ENCODE measurements at regions not wholly inside any gene's neighbourhood (a gene's known extent, or its start where the extent isn't known, plus 50 kb on each side); places are given as distances from the start of the nearest gene placed in this dataset.

DNA sequence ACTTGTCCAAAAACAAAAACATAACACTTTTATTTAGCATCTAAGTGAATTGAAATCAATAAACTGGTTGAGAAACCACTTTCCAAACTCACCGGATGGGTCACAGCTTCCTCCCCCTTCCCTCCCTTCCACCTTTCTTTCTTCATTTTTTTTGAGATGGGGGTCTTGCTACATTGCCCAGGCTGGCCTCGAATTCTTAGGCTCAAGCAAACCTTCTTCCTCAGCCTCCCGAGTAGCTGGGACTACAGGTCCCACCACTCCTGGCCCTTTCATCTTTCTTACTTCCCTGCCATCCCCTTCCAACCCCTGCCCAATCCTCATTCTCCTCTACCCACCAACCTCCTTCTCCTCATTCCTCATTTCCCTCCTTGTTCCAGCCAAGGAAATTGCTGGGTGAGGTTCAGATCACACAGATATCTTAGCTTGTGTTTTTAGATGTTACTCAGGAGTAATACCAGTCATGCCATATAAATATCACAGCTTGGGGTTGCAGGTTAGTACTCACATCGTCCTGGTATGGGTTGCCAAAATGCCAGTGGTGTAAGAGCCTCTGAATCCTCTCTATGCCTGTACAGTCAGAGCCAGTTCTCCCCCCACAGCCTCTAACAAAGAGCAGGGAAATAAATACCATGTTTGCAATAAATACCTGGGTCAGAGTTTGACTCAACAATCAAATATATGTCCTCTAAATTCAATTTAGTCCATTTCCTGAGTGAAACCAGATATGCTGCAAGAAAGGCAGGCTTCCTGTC lies 132.7 kb upstream of the NDUFV2 start:
- no peaks in the 10 kb centered on the region for H3K36me3 ChIP-seq
- DNase-seq (ENCODE audit: low spot score in 2 of 2), result no peak
- intact Hi-C loops (cut with DNase I; ENCODE audit: low total_unique reads), result loop anchor here (10.0 kb wide), 1 partner anchor 145 kb away; no protein-coding TSS in a partner anchor
- H3K4me3 ChIP-seq, result no peak overlapping the region
- TF ChIP-seq POLR2AphosphoS5 (IDR thresholded peaks at IDR 0.05), result no peak
- TF ChIP-seq POLR2A (IDR thresholded peaks at IDR 0.05), result no peak
- TF ChIP-seq, protein P1, sequence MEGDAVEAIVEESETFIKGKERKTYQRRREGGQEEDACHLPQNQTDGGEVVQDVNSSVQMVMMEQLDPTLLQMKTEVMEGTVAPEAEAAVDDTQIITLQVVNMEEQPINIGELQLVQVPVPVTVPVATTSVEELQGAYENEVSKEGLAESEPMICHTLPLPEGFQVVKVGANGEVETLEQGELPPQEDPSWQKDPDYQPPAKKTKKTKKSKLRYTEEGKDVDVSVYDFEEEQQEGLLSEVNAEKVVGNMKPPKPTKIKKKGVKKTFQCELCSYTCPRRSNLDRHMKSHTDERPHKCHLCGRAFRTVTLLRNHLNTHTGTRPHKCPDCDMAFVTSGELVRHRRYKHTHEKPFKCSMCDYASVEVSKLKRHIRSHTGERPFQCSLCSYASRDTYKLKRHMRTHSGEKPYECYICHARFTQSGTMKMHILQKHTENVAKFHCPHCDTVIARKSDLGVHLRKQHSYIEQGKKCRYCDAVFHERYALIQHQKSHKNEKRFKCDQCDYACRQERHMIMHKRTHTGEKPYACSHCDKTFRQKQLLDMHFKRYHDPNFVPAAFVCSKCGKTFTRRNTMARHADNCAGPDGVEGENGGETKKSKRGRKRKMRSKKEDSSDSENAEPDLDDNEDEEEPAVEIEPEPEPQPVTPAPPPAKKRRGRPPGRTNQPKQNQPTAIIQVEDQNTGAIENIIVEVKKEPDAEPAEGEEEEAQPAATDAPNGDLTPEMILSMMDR (IDR thresholded peaks at IDR 0.05), result no peak
- no peaks in the 10 kb centered on the region for H3K4me1 ChIP-seq
- no peaks in the 10 kb centered on the region for H3K27me3 ChIP-seq
- H3K27ac ChIP-seq, result no peak overlapping the region
- H3K9me3 ChIP-seq, result no peaks in the 10 kb centered on the region

DNA sequence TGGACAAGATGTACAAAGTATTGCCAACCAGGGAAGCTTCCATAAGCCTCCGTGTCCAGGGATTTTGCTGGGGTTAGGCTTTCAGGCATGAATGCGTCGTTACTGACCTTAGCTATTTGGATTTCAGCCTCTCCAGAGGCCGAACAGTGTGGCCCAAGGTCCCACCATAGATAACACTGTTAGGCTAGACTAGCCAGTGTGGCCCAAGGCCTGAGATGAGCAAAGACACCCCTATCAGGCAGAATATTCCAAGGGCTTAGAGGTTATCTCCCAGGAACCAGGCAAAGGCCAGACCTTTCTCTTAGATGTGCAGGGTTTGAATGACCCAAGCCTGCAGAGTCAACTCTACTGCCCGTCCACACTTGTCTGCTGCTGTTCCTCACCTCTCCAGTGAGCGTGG lies 131.7 kb upstream of the NDUFV2 start:
- H3K27ac ChIP-seq, result no peak overlapping the region
- DNase-seq (ENCODE audit: low spot score in 2 of 2), result no peak
- no peaks in the 10 kb centered on the region for H3K9me3 ChIP-seq
- H3K4me3 ChIP-seq, result no peak overlapping the region
- no peaks in the 10 kb centered on the region for H3K4me1 ChIP-seq
- intact Hi-C loops (cut with DNase I; ENCODE audit: low total_unique reads), result no loop called here
- H3K36me3 ChIP-seq, result no peaks in the 10 kb centered on the region
- TF ChIP-seq, protein P1 (IDR thresholded peaks at IDR 0.05), result no peak
- no peak for TF ChIP-seq POLR2A (IDR thresholded peaks at IDR 0.05)
- TF ChIP-seq POLR2AphosphoS5 (IDR thresholded peaks at IDR 0.05), result no peak
- H3K27me3 ChIP-seq, result no peaks in the 10 kb centered on the region

DNA sequence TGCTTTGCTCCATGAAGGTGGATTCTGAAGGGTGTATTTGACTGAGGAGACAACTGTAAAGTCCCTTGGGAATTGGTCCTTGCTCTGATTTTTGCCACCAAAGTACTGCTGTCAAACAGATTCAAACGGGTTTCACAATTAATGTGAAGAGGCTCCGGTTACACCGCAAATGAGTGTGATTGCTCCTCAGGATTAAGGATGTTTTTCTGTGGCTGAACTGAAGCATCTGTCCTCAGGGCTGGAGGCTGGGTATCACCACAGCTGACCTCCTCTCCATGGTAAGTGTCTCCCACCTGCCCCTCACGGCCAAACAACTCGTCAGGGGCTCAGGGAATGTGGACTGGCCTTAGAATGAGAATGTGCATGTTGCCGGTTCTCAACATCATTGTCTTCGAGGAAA lies 130.4 kb upstream of the NDUFV2 start:
- no peak overlapping the region for H3K4me3 ChIP-seq
- intact Hi-C loops (cut with DNase I; ENCODE audit: low total_unique reads), result no loop called here
- H3K27me3 ChIP-seq, result no peaks in the 10 kb centered on the region
- no peaks in the 10 kb centered on the region for H3K9me3 ChIP-seq
- H3K27ac ChIP-seq, result no peak overlapping the region
- no peak for TF ChIP-seq POLR2AphosphoS5 (IDR thresholded peaks at IDR 0.05)
- TF ChIP-seq, protein P1 (IDR thresholded peaks at IDR 0.05), result no peak
- no peak for TF ChIP-seq POLR2A (IDR thresholded peaks at IDR 0.05)
- no peaks in the 10 kb centered on the region for H3K36me3 ChIP-seq
- H3K4me1 ChIP-seq, result no peaks in the 10 kb centered on the region
- no peak for DNase-seq (ENCODE audit: low spot score in 2 of 2)

DNA sequence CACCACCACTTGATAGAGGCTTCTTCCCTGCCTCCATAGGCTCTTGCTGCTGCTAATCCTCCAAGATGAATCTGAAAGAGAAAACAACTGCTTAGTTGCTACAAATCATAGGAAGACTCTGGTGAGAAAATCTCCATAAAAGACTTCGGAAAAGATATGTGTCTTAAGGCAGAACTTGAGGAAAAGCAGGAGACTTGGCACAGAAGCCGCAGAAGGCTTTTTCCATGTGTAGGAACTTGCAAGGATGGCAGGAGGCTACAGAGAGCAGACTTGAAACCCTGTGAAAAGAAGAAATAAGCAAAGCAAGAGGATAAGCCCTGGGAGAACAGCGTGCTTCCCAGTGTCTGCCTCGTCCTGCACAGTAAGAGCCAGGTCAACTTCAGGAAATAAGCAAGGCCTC lies 128.2 kb upstream of the NDUFV2 start:
- no peaks in the 10 kb centered on the region for H3K4me1 ChIP-seq
- DNase-seq (ENCODE audit: low spot score in 2 of 2), result no peak
- TF ChIP-seq, protein P1 (IDR thresholded peaks at IDR 0.05), result no peak
- no peak for TF ChIP-seq POLR2AphosphoS5 (IDR thresholded peaks at IDR 0.05)
- no peak for TF ChIP-seq POLR2A (IDR thresholded peaks at IDR 0.05)
- H3K4me3 ChIP-seq, result no peak overlapping the region
- no peaks in the 10 kb centered on the region for H3K36me3 ChIP-seq
- no peaks in the 10 kb centered on the region for H3K27me3 ChIP-seq
- no peak overlapping the region for H3K27ac ChIP-seq
- no peaks in the 10 kb centered on the region for H3K9me3 ChIP-seq
- intact Hi-C loops (cut with DNase I; ENCODE audit: low total_unique reads), result no loop called here

DNA sequence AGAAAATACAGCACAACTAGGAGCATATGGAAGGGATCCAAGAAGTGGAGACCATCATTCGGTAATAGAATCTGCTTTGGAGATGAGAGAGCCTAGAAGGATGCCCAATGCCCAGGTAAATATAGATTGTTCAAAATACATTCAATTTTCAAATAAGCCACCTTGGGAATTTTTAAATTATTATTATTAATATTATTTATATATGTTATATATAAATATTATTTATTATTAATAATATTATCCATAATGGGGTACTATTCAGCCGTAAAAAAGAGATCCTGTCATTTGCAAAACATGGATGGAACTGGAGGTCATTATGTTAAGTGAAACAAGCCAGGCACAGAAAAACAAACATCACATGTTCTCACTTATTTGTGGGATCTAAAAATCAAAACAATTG lies 127.8 kb upstream of the NDUFV2 start:
- no peaks in the 10 kb centered on the region for H3K4me1 ChIP-seq
- H3K27ac ChIP-seq, result no peak overlapping the region
- no peaks in the 10 kb centered on the region for H3K27me3 ChIP-seq
- no peak for DNase-seq (ENCODE audit: low spot score in 2 of 2)
- intact Hi-C loops (cut with DNase I; ENCODE audit: low total_unique reads), result no loop called here
- no peaks in the 10 kb centered on the region for H3K36me3 ChIP-seq
- no peak overlapping the region for H3K4me3 ChIP-seq
- no peaks in the 10 kb centered on the region for H3K9me3 ChIP-seq
- TF ChIP-seq, protein P1 (IDR thresholded peaks at IDR 0.05), result no peak
- TF ChIP-seq POLR2A (IDR thresholded peaks at IDR 0.05), result no peak
- TF ChIP-seq POLR2AphosphoS5 (IDR thresholded peaks at IDR 0.05), result no peak

Measured in breast epithelium (tissue), 4 donors.